ENCODE measurements at regions not wholly inside any gene's neighbourhood (a gene's known extent, or its start where the extent isn't known, plus 50 kb on each side); places are given as distances from the start of the nearest gene placed in this dataset.

DNA sequence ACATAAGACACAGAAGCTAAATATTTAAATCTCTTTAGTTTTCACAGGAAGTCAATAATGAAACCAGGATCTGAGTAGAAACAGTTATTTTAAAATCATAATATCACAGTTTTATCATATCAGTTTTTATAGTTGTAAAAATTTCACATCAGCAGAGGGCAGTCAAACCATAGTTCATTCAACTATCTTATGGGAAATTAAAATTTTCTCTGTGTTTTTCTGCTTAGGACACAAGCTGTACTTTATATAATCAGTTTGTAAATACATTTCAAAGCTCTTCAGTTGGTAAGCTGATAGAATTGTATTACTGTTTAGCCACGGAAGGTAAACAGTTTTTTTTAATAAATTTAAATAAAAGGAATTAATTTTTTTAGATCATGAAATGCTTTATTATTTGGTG, 204.8 kb upstream of the NUDT6 start:
- Histone ChIP-seq H3K36me3 (ENCODE audit: insufficient read depth, low read length) (no peaks in the 10 kb centered on the region), H3K4me2 (ENCODE audit: low read length) (no peak overlapping the region), H3K27ac (ENCODE audit: low read depth, low read length) (no peak overlapping the region), H3K4me3 (ENCODE audit: insufficient read depth, low read depth, low read length) (no peak overlapping the region), H3K9me3 (ENCODE audit: insufficient read depth, low read depth, low read length) (no peaks in the 10 kb centered on the region), H3K79me2 (ENCODE audit: insufficient read depth, low read length) (no peaks in the 10 kb centered on the region), H3K9ac (ENCODE audit: low read length) (no peak overlapping the region), H4K20me1 (ENCODE audit: insufficient read depth, low read length) (no peaks in the 10 kb centered on the region), H3K4me1 (ENCODE audit: insufficient read depth, low read length) (no peaks in the 10 kb centered on the region), H2AFZ (ENCODE audit: low read depth, low read length) (no peak overlapping the region), H3K27me3 (ENCODE audit: insufficient read depth, low read length) (no peaks in the 10 kb centered on the region)
- Mint-ChIP-seq H3K9me3 (ENCODE audit: unreplicated experiment) (peaks cover 3% of the 10 kb centered on the region), H3K4me1 (ENCODE audit: low read depth, unreplicated experiment) (peaks cover 10% of the 10 kb centered on the region), H3K27ac (ENCODE audit: unreplicated experiment) (peak overlapping the region; percentile 36), H3K4me3 (ENCODE audit: unreplicated experiment) (no peak overlapping the region), H3K27me3 (ENCODE audit: low read depth, unreplicated experiment) (no peaks in the 10 kb centered on the region), H3K36me3 (ENCODE audit: low read depth, unreplicated experiment) (peaks cover 2% of the 10 kb centered on the region)
- DNase-seq (ENCODE audit: low read depth) (no peak), FAIRE-seq (no peak)
- TF ChIP-seq EZH2 (IDR thresholded peaks at IDR 0.05; ENCODE audit: insufficient read depth, low read length), result no peak
- TF ChIP-seq, protein P1, sequence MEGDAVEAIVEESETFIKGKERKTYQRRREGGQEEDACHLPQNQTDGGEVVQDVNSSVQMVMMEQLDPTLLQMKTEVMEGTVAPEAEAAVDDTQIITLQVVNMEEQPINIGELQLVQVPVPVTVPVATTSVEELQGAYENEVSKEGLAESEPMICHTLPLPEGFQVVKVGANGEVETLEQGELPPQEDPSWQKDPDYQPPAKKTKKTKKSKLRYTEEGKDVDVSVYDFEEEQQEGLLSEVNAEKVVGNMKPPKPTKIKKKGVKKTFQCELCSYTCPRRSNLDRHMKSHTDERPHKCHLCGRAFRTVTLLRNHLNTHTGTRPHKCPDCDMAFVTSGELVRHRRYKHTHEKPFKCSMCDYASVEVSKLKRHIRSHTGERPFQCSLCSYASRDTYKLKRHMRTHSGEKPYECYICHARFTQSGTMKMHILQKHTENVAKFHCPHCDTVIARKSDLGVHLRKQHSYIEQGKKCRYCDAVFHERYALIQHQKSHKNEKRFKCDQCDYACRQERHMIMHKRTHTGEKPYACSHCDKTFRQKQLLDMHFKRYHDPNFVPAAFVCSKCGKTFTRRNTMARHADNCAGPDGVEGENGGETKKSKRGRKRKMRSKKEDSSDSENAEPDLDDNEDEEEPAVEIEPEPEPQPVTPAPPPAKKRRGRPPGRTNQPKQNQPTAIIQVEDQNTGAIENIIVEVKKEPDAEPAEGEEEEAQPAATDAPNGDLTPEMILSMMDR (IDR thresholded peaks at IDR 0.05; ENCODE audit: insufficient read depth, low read depth, low read length), result no peak

DNA sequence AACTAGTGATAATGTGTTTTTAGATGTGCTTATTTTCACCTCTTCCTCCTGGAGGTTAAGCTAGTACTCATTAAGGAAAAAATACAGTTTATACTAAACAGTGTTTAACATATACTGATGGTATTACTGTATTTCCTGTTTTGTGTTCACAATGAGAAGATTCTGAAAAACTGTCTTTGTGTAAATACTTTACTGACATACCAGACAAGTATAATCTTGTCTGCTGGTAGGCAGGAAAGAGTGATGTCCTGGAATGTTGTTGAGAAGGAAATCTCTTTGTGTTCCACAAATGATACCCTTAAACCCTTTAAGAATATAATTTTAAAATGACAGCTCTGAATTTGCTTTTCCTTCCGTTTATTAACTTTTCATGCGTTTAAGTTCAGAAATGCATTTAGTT, 205.5 kb upstream of the NUDT6 start:
- peak overlapping the region; percentile 25 for H3K9ac ChIP-seq (ENCODE audit: low read length)
- TF ChIP-seq EZH2 (IDR thresholded peaks at IDR 0.05; ENCODE audit: insufficient read depth, low read length), result no peak
- TF ChIP-seq, protein P1 (IDR thresholded peaks at IDR 0.05; ENCODE audit: insufficient read depth, low read depth, low read length), result no peak
- Mint-ChIP-seq H3K9me3 (ENCODE audit: unreplicated experiment) (peaks cover 3% of the 10 kb centered on the region), H3K4me1 (ENCODE audit: low read depth, unreplicated experiment) (peaks cover 10% of the 10 kb centered on the region), H3K27ac (ENCODE audit: unreplicated experiment) (peak overlapping the region; percentile 98), H3K27me3 (ENCODE audit: low read depth, unreplicated experiment) (no peaks in the 10 kb centered on the region), H3K36me3 (ENCODE audit: low read depth, unreplicated experiment) (peaks cover 2% of the 10 kb centered on the region), H3K4me3 (ENCODE audit: unreplicated experiment) (peak overlapping the region; percentile 36)
- no peaks in the 10 kb centered on the region for H3K9me3 ChIP-seq (ENCODE audit: insufficient read depth, low read depth, low read length)
- peak; percentile 47 for FAIRE-seq
- H4K20me1 ChIP-seq (ENCODE audit: insufficient read depth, low read length), result no peaks in the 10 kb centered on the region
- no peaks in the 10 kb centered on the region for H3K79me2 ChIP-seq (ENCODE audit: insufficient read depth, low read length)
- no peak overlapping the region for H2AFZ ChIP-seq (ENCODE audit: low read depth, low read length)
- H3K4me1 ChIP-seq (ENCODE audit: insufficient read depth, low read length), result no peaks in the 10 kb centered on the region
- H3K27me3 ChIP-seq (ENCODE audit: insufficient read depth, low read length), result no peaks in the 10 kb centered on the region
- H3K4me2 ChIP-seq (ENCODE audit: low read length), result no peak overlapping the region
- H3K4me3 ChIP-seq (ENCODE audit: insufficient read depth, low read depth, low read length), result no peak overlapping the region
- H3K36me3 ChIP-seq (ENCODE audit: insufficient read depth, low read length), result no peaks in the 10 kb centered on the region
- H3K27ac ChIP-seq (ENCODE audit: low read depth, low read length), result no peak overlapping the region
- peak; percentile 1 for DNase-seq (ENCODE audit: low read depth)

DNA sequence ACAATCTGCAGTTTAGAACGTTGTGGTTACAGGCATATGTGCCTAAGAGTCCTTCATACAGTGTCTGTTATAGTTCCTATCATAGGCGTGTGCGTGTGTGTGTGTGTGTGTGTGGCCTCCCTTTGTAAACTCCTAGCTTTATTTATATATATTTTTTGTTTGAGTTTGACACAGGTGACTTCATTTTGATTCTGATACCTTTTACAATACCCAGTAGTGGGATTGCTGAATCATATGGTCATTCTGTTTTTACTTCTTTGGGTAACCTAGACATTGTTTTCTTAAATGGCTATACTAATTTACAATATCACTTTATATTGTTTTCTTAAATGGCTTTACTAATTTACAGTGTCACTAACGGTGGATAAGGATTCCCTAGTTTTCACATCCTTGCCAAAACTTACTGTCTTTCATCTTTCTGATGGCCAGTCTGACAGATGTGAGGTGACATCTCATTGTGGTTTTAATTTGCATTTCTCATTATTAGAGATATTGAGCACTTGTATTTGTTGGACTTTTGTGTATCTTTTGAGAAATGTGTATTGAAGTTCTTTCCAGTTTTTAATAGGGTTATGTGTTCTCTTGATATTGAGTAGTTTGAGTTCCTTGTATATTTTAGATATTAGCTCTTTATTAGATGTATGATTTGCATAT, 211.1 kb upstream of the NUDT6 start:
- H3K4me3 Mint-ChIP-seq (ENCODE audit: unreplicated experiment), result no peak overlapping the region

More for the DNA sequence above, 211.1 kb upstream of the NUDT6 start:
- no peaks in the 10 kb centered on the region for H3K36me3 Mint-ChIP-seq (ENCODE audit: low read depth, unreplicated experiment)
- no peak overlapping the region for H2AFZ ChIP-seq (ENCODE audit: low read depth, low read length)
- H3K9ac ChIP-seq (ENCODE audit: low read length), result no peak overlapping the region
- H3K9me3 ChIP-seq (ENCODE audit: insufficient read depth, low read depth, low read length), result no peaks in the 10 kb centered on the region
- no peaks in the 10 kb centered on the region for H3K27me3 Mint-ChIP-seq (ENCODE audit: low read depth, unreplicated experiment)
- H3K4me1 ChIP-seq (ENCODE audit: insufficient read depth, low read length), result no peaks in the 10 kb centered on the region
- H3K27ac ChIP-seq (ENCODE audit: low read depth, low read length), result no peak overlapping the region
- no peaks in the 10 kb centered on the region for H3K79me2 ChIP-seq (ENCODE audit: insufficient read depth, low read length)
- H3K4me2 ChIP-seq (ENCODE audit: low read length), result no peak overlapping the region
- H3K9me3 Mint-ChIP-seq (ENCODE audit: unreplicated experiment), result no peaks in the 10 kb centered on the region
- no peaks in the 10 kb centered on the region for H3K27me3 ChIP-seq (ENCODE audit: insufficient read depth, low read length)
- no peak overlapping the region for H3K27ac Mint-ChIP-seq (ENCODE audit: unreplicated experiment)
- no peaks in the 10 kb centered on the region for H4K20me1 ChIP-seq (ENCODE audit: insufficient read depth, low read length)
- no peaks in the 10 kb centered on the region for H3K36me3 ChIP-seq (ENCODE audit: insufficient read depth, low read length)
- TF ChIP-seq EZH2 (IDR thresholded peaks at IDR 0.05; ENCODE audit: insufficient read depth, low read length), result no peak
- TF ChIP-seq, protein P1 (IDR thresholded peaks at IDR 0.05; ENCODE audit: insufficient read depth, low read depth, low read length), result no peak
- FAIRE-seq (peak; percentile 65), DNase-seq (ENCODE audit: low read depth) (no peak)
- H3K4me3 ChIP-seq (ENCODE audit: insufficient read depth, low read depth, low read length), result no peak overlapping the region
- peaks cover 3% of the 10 kb centered on the region for H3K4me1 Mint-ChIP-seq (ENCODE audit: low read depth, unreplicated experiment)

All from astrocyte (in vitro differentiated cells and primary cell).